IMR-90 (cell line): ENCODE measurements at regions not wholly inside any gene's neighbourhood (a gene's known extent, or its start where the extent isn't known, plus 50 kb on each side); places are given as distances from the start of the nearest gene placed in this dataset.

ENCODE experiments used
- CEBPB ChIP-seq: IDR thresholded peaks from 2 replicates; pipeline ENCODE4 v1.6.1; 2012; ENCODE audit warnings: low read depth, low read length, improper control_type of control experiment
- MAFK ChIP-seq: IDR thresholded peaks from 2 replicates; pipeline ENCODE4 v1.6.1; 2012; ENCODE audit warnings: low read depth, low read length, improper control_type of control experiment
- MAZ ChIP-seq: IDR thresholded peaks from 2 replicates; pipeline ENCODE4 v1.6.1; 2012; ENCODE audit warnings: low read depth, mild to moderate bottlenecking, low read length, improper control_type of control experiment, moderate library complexity, borderline replicate concordance
- MXI1 ChIP-seq: IDR thresholded peaks from 2 replicates; pipeline ENCODE4 v1.6.1; 2012; ENCODE audit warnings: low read depth, mild to moderate bottlenecking, low read length, moderate library complexity, borderline replicate concordance
- POLR2A ChIP-seq: IDR thresholded peaks from 2 replicates; pipeline ENCODE4 v1.6.1; 2012; ENCODE audit warnings: mild to moderate bottlenecking, low read depth, low read length
- RCOR1 ChIP-seq: IDR thresholded peaks from 2 replicates; pipeline ENCODE4 v1.6.1; 2012; ENCODE audit warnings: mild to moderate bottlenecking, low read length, improper control_type of control experiment; ENCODE audit not compliant: insufficient replicate concordance
- RFX5 ChIP-seq: IDR thresholded peaks from 2 replicates; pipeline ENCODE4 v1.8.0; 2012; ENCODE audit warnings: low read depth, mild to moderate bottlenecking, low read length, moderate library complexity
- TF ChIP-seq, protein P1 (sequence below): conservative IDR thresholded peaks from 2 replicates; pipeline ENCODE4 v1.5.1; 2012; ENCODE audit warnings: mild to moderate bottlenecking, low read depth, low read length, improper control_type of control experiment
- TF ChIP-seq, protein P2 (sequence below): fragments of 150-350 bp; IDR thresholded peaks from 2 replicates; pipeline ENCODE4 v1.6.1; 2017; ENCODE audit warnings: mild to moderate bottlenecking, antibody characterized with exemption, low read length, low read depth
- TF ChIP-seq, protein P3 (sequence below): fragments of 150-350 bp; IDR thresholded peaks from 2 replicates; pipeline ENCODE4 v1.6.1; 2016; ENCODE audit warnings: low read depth, mild to moderate bottlenecking, low read length, moderate library complexity, borderline replicate concordance

DNA sequence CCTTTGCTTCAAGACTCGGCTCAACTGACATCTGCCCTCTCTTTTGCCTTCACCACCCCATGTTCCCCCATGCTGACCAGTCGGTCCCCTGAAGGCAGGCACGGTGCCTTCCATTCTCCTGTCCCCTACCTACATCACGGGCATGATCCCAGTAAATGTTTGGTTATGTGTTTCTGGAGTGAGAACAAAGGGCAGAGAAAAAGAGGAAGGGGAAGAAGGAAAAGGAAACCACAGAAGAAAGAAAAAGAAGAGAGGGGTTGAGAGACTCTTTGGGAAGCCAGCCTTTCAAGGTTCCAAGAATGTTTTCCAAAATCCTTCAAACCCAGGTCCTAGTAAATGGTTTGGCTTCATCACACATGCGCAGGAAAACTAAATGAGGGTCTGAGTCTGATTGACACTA, 84.9 kb downstream of the CDC7 start:
- TF ChIP-seq, protein P1, sequence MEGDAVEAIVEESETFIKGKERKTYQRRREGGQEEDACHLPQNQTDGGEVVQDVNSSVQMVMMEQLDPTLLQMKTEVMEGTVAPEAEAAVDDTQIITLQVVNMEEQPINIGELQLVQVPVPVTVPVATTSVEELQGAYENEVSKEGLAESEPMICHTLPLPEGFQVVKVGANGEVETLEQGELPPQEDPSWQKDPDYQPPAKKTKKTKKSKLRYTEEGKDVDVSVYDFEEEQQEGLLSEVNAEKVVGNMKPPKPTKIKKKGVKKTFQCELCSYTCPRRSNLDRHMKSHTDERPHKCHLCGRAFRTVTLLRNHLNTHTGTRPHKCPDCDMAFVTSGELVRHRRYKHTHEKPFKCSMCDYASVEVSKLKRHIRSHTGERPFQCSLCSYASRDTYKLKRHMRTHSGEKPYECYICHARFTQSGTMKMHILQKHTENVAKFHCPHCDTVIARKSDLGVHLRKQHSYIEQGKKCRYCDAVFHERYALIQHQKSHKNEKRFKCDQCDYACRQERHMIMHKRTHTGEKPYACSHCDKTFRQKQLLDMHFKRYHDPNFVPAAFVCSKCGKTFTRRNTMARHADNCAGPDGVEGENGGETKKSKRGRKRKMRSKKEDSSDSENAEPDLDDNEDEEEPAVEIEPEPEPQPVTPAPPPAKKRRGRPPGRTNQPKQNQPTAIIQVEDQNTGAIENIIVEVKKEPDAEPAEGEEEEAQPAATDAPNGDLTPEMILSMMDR, result no peak
- TF ChIP-seq, protein P2, sequence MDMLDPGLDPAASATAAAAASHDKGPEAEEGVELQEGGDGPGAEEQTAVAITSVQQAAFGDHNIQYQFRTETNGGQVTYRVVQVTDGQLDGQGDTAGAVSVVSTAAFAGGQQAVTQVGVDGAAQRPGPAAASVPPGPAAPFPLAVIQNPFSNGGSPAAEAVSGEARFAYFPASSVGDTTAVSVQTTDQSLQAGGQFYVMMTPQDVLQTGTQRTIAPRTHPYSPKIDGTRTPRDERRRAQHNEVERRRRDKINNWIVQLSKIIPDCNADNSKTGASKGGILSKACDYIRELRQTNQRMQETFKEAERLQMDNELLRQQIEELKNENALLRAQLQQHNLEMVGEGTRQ, result no peak
- TF ChIP-seq POLR2A (no peak), MAFK (no peak), CEBPB (no peak), RFX5 (no peak), MAZ (no peak), MXI1 (no peak), RCOR1 (no peak)
- TF ChIP-seq, protein P3, sequence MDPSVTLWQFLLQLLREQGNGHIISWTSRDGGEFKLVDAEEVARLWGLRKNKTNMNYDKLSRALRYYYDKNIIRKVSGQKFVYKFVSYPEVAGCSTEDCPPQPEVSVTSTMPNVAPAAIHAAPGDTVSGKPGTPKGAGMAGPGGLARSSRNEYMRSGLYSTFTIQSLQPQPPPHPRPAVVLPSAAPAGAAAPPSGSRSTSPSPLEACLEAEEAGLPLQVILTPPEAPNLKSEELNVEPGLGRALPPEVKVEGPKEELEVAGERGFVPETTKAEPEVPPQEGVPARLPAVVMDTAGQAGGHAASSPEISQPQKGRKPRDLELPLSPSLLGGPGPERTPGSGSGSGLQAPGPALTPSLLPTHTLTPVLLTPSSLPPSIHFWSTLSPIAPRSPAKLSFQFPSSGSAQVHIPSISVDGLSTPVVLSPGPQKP, result no peak
